Heart left ventricle (tissue), 16 donors: ENCODE measurements at regions not wholly inside any gene's neighbourhood (a gene's known extent, or its start where the extent isn't known, plus 50 kb on each side); places are given as distances from the start of the nearest gene placed in this dataset.

Source experiments
- ATAC-seq, 4 donors: fragments of 200-7000 bp; cut with Tn5 transposase; one replicate each; pipeline ENCODE4 v1.9.1; 2020 to 2022; ENCODE audit warnings: moderate library complexity in 4 of 4, mild to moderate bottlenecking in 3 of 4, moderate number of reproducible peaks in 1 of 4
- DNase-seq, 5 donors: peaks; one replicate each; pipeline ENCODE4 v3.0.0-alpha.2; 2020
- H3K27ac ChIP-seq, 12 donors: fragments of 200-600 bp; sonication (generic) in 4 of 12; one replicate each; pipeline versions ENCODE4 v1.5.0 to v1.8.0; 2016 to 2022; ENCODE audit warnings: mild to moderate bottlenecking in 2 of 12
- H3K27me3 ChIP-seq, 9 donors: fragments of 200-600 bp; sonication (generic) in 2 of 9; one replicate each; pipeline versions ENCODE4 v1.5.1 to v1.8.0; 2016 to 2022; ENCODE audit warnings: mild to moderate bottlenecking in 3 of 9
- H3K36me3 ChIP-seq, 9 donors: fragments of 200-600 bp; sonication (generic) in 2 of 9; one replicate each; pipeline versions ENCODE4 v1.5.0 to v1.8.0; 2018 to 2022; ENCODE audit warnings: mild to moderate bottlenecking in 2 of 9
- H3K4me1 ChIP-seq, 12 donors: fragments of 200-600 bp; sonication (generic) in 4 of 12; one replicate each; pipeline versions ENCODE4 v1.5.0 to v1.8.0; 2016 to 2022; ENCODE audit warnings: mild to moderate bottlenecking in 3 of 12
- H3K4me3 ChIP-seq, 12 donors: fragments of 200-600 bp; sonication (generic) in 4 of 12; one replicate each; pipeline versions ENCODE4 v1.5.0 to v1.8.0; 2017 to 2022; ENCODE audit warnings: mild to moderate bottlenecking in 9 of 12, moderate library complexity in 4 of 12
- H3K9me3 ChIP-seq, 12 donors: fragments of 200-600 bp; sonication (generic) in 4 of 12; one replicate each; pipeline versions ENCODE4 v1.5.0 to v1.8.0; 2016 to 2022; ENCODE audit warnings: mild to moderate bottlenecking in 1 of 12
- CTCF ChIP-seq, 12 donors: fragments of 200-600 bp; sonication (generic) in 4 of 12; IDR thresholded peaks; one replicate each; pipeline versions ENCODE4 v1.5.0 to v1.8.0; 2018 to 2022; ENCODE audit warnings: antibody characterized with exemption in 12 of 12, mild to moderate bottlenecking in 5 of 12
- POLR2A ChIP-seq, 2 donors: fragments of 450-650 bp; IDR thresholded peaks; one replicate each; pipeline ENCODE4 v1.6.1; 2017; ENCODE audit warnings: antibody characterized with exemption in 2 of 2, mild to moderate bottlenecking in 2 of 2, moderate library complexity in 2 of 2
- WGBS, 4 donors: extraction: QIAGEN DNeasy Blood & Tissue Kit in 2 of 4; methylation state at CpG; one replicate each; pipeline versions ENCODE4 v1.1.5 to v1.1.7; 2013 to 2018; 5-methylcytosine and 5-hydroxymethylcytosine counted together
- intact Hi-C, 10 donors: fragments of 100-400 bp; cut with DNase I; formaldehyde crosslinking; loops; one replicate each; pipeline versions ENCODE4 v1.11.1 to v1.14.2; 2022
- donor health status: ischemic (EF 13 %, LVEDD 7.1; RV severe dilation, severe dysfunction).
- donor health status: healthy with polysubstance abuse.
- donor health status: DM: no; HTN: yes; CAD: no.
- donor health status: DM: no; HTN: no; CAD: no.
- donor health status: ischemic (EF 25% LVEDD 6.9; RV normal size, moderate dysfunction).
- donor health status: ischemic (EF 25% LVEDD 5.7; RV mildly dilated, moderate dysfunction).
- donor health status: healthy.
- donor health status: DM: yes; HTN: yes; CAD: no.
- donor health status: ischemic (EF 35%, LVEDD 5.7; RV mildly dilated, moderate dysfunction).
- donor health status: nonischemic (EF 11% LVEDD 7.7; RV severe dilation, severe dysfunction).
- donor health status: DM: yes; HTN: yes; CAD: no.
- donor health status: PGD.
- donor health status: ischemic (EF 29% LVEDD 5.4; RV normal size, mild dysfunction).
- donor health status: nonischemic (EF 23%, LVEDD 6.1; RV moderate dilation, normal function).

GRCh38 chrX:115988825-115989224, 181.7 kb upstream of the AGTR2 start:
- ATAC-seq (no peak), DNase-seq (no peak)
- no peak overlapping the region for H3K4me3 ChIP-seq
- 22 to 36% (median 24%) methylated on average over 3 of the region's 3 CpGs for WGBS, 4 donors
- H3K4me1 ChIP-seq, result no peaks in the 10 kb centered on the region
- H3K36me3 ChIP-seq, result no peaks in the 10 kb centered on the region
- H3K27me3 ChIP-seq, result peaks cover 0 to 9% (median 0%) of the 10 kb centered on the region in 9 donors
- peaks cover 0 to 6% (median 0%) of the 10 kb centered on the region in 12 donors for H3K9me3 ChIP-seq
- H3K27ac ChIP-seq, result no peak overlapping the region
- TF ChIP-seq CTCF (IDR thresholded peaks at IDR 0.05) (peak in 1 of 12 donors; percentile 14), POLR2A (IDR thresholded peaks at IDR 0.05) (no peak)
- intact Hi-C loops, result no loop called here

GRCh38 chrX:115989686-115990085, 180.9 kb upstream of the AGTR2 start:
- H3K27ac ChIP-seq, result no peak overlapping the region
- H3K36me3 ChIP-seq, result no peaks in the 10 kb centered on the region
- peaks cover 0 to 6% (median 0%) of the 10 kb centered on the region in 12 donors for H3K9me3 ChIP-seq
- DNase-seq (no peak), ATAC-seq (no peak)
- 18 to 30% (median 28%) methylated on average over 1 of the region's 1 CpG for WGBS, 4 donors
- intact Hi-C loops, result no loop called here
- H3K4me3 ChIP-seq, result no peak overlapping the region
- H3K4me1 ChIP-seq, result no peaks in the 10 kb centered on the region
- TF ChIP-seq CTCF (IDR thresholded peaks at IDR 0.05) (no peak), POLR2A (IDR thresholded peaks at IDR 0.05) (no peak)
- H3K27me3 ChIP-seq, result peaks cover 0 to 8% (median 0%) of the 10 kb centered on the region in 9 donors

- Histone ChIP-seq H3K36me3 (no peaks in the 10 kb centered on the region), H3K9me3 (no peaks in the 10 kb centered on the region), H3K4me1 (no peaks in the 10 kb centered on the region), H3K27ac (no peak overlapping the region), H3K4me3 (no peak overlapping the region), H3K27me3 (peaks cover 0 to 15% (median 0%) of the 10 kb centered on the region in 9 donors)
- intact Hi-C loops, result no loop called here
- DNase-seq, result no peak
- WGBS, 4 donors, result 78 to 91% (median 84%) methylated on average over 1 of the region's 1 CpG
- ATAC-seq, result no peak
- no peak for TF ChIP-seq CTCF (IDR thresholded peaks at IDR 0.05)
- no peak for TF ChIP-seq POLR2A (IDR thresholded peaks at IDR 0.05)
These were observed 161.2 kb upstream of the AGTR2 start for GRCh38 chrX:116009346-116009745.

- 8 to 23% (median 13%) methylated on average over 8 of the region's 8 CpGs for WGBS, 4 donors
These were observed 160.5 kb upstream of the AGTR2 start for GRCh38 chrX:116009861-116010710.

More at GRCh38 chrX:116009861-116010710, 160.5 kb upstream of the AGTR2 start:
- peak in 3 of 5 donors; percentile 5 to 49 (median 16) for DNase-seq
- peak in 3 of 4 donors; percentile 24 to 53 (median 28) for ATAC-seq
- TF ChIP-seq CTCF (IDR thresholded peaks at IDR 0.05), result no peak
- TF ChIP-seq POLR2A (IDR thresholded peaks at IDR 0.05), result no peak
- H3K4me3 ChIP-seq, result no peak overlapping the region
- H3K27me3 ChIP-seq, result peaks cover 0 to 17% (median 0%) of the 10 kb centered on the region in 9 donors
- no peaks in the 10 kb centered on the region for H3K4me1 ChIP-seq
- no peak overlapping the region for H3K27ac ChIP-seq
- intact Hi-C loops, result no loop called here
- H3K36me3 ChIP-seq, result no peaks in the 10 kb centered on the region
- no peaks in the 10 kb centered on the region for H3K9me3 ChIP-seq
